ENCODE measurements at regions not wholly inside any gene's neighbourhood (a gene's known extent, or its start where the extent isn't known, plus 50 kb on each side); places are given as distances from the start of the nearest gene placed in this dataset.

- ATAC-seq (ENCODE audit: low FRiP score) (no peak), DNase-seq (ENCODE audit: low spot score) (no peak)
- TF ChIP-seq, protein P1, sequence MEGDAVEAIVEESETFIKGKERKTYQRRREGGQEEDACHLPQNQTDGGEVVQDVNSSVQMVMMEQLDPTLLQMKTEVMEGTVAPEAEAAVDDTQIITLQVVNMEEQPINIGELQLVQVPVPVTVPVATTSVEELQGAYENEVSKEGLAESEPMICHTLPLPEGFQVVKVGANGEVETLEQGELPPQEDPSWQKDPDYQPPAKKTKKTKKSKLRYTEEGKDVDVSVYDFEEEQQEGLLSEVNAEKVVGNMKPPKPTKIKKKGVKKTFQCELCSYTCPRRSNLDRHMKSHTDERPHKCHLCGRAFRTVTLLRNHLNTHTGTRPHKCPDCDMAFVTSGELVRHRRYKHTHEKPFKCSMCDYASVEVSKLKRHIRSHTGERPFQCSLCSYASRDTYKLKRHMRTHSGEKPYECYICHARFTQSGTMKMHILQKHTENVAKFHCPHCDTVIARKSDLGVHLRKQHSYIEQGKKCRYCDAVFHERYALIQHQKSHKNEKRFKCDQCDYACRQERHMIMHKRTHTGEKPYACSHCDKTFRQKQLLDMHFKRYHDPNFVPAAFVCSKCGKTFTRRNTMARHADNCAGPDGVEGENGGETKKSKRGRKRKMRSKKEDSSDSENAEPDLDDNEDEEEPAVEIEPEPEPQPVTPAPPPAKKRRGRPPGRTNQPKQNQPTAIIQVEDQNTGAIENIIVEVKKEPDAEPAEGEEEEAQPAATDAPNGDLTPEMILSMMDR (IDR thresholded peaks at IDR 0.05): no peak
Measured at GRCh38 chr4:13316354-13316753, 167.8 kb downstream of the RAB28 start.

- ATAC-seq (ENCODE audit: low FRiP score): no peak
- DNase-seq (ENCODE audit: low spot score): no peak
- TF ChIP-seq, protein P1 (IDR thresholded peaks at IDR 0.05): no peak
Measured at GRCh38 chr4:13313856-13314255, 170.3 kb downstream of the RAB28 start.

DNA sequence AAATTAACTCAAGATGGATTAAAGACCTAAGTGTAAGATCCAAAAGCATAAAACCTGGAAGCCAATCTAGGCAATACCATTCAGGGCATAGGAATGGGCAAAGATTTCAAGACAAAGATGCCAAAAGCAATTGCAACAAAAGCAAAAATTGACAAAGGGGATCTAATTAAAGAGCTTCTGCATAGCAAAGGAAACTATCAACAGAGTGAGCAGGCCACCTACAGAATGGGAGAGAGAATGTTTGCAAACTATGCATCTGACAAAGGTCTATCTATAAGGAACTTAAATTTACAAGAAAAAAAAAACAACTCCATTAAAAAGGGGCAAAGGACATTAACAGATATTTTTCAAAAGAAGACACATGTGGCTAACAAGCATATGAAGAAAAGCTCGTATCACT, 171.9 kb downstream of the RAB28 start:
- ATAC-seq (ENCODE audit: low FRiP score): no peak
- no peak for DNase-seq (ENCODE audit: low spot score)
- TF ChIP-seq, protein P1 (IDR thresholded peaks at IDR 0.05): no peak

DNA sequence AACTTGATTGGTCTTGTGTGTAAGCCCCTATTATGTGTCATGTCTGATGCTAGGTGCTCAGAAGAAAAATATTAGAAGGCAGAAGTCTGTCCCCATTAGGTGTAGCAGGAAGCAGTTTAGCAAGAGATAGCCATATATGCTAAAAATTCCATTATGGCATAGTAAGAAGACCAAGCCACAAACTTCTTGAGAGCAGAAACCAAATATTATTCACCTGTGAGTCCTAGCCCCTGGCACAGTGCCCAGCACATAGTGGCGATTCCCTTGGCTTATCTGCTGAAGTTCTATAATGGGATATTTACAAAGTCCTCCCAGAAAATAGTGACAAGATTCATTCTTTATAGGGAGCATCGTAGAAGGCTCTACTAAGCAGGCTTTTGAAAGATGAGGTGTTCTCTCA, 174.4 kb downstream of the RAB28 start:
- TF ChIP-seq, protein P1 (IDR thresholded peaks at IDR 0.05): no peak
- DNase-seq (ENCODE audit: low spot score) (no peak), ATAC-seq (ENCODE audit: low FRiP score) (no peak)

GRCh38 chr4:13306356-13306755, 177.8 kb downstream of the RAB28 start:
- TF ChIP-seq, protein P1 (IDR thresholded peaks at IDR 0.05): no peak
- ATAC-seq (ENCODE audit: low FRiP score) (no peak), DNase-seq (ENCODE audit: low spot score) (no peak)

GRCh38 chr4:13302876-13303275, 181.3 kb downstream of the RAB28 start:
- DNase-seq (ENCODE audit: low spot score): no peak
- no peak for ATAC-seq (ENCODE audit: low FRiP score)
- TF ChIP-seq, protein P1 (IDR thresholded peaks at IDR 0.05): no peak

DNA sequence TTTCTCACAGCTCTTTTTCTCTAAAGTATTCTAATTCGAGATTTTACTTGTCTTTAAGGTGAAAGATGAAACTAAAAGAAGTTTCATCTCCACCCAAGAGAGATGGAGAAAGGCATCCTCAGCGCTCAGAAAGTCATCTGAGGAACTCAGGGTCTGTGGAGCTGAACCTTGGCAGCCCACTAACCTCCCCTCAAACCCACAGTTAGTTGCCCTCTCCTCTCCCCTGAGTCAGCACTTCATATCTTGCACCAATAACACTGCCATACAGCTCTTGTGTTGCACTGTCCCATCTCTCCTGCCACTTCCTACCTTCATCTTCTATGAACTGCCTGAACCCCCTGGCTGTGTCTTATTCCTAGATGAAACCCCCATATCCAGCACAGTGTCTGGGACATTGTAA, 184.8 kb downstream of the RAB28 start:
- DNase-seq (ENCODE audit: low spot score) (no peak), ATAC-seq (ENCODE audit: low FRiP score) (no peak)
- TF ChIP-seq, protein P1 (IDR thresholded peaks at IDR 0.05): no peak
